Activated CD8-positive, alpha-beta T cell treated with anti-CD3 and anti-CD28 coated beads for 36 hours (primary cell): ENCODE measurements at regions not wholly inside any gene's neighbourhood (a gene's known extent, or its start where the extent isn't known, plus 50 kb on each side); places are given as distances from the start of the nearest gene placed in this dataset.

Experiments used
- ATAC-seq: fragments of 200-7000 bp; cut with Tn5 transposase; one replicate; pipeline ENCODE4 v1.10.0; 2021; ENCODE audit warnings: mild to moderate bottlenecking, moderate library complexity
- CTCF ChIA-PET: fragments of 350-600 bp; sonication (Branson Sonifier 250); formaldehyde crosslinking; loops from one replicate; lab custom pipeline; 2021; ENCODE audit warnings: antibody characterized with exemption; lab: Charles Lee
- POLR2A ChIA-PET: fragments of 350-600 bp; sonication (Branson Sonifier 250); formaldehyde crosslinking; loops from one replicate; lab custom pipeline; 2021; ENCODE audit warnings: antibody characterized with exemption; lab: Charles Lee
- DNase-seq: peaks from one replicate; pipeline ENCODE4 v3.0.0-alpha.2; 2020
- H3K27ac Mint-ChIP-seq: one replicate; pipeline ENCODE4 v1.8.0; 2021; ENCODE audit warnings: mild to moderate bottlenecking, mixed read lengths
- H3K27me3 Mint-ChIP-seq: one replicate; pipeline ENCODE4 v1.8.0; 2021; ENCODE audit warnings: mixed read lengths
- H3K36me3 Mint-ChIP-seq: one replicate; pipeline ENCODE4 v1.8.0; 2021; ENCODE audit warnings: low read depth, mixed read lengths
- H3K4me1 Mint-ChIP-seq: one replicate; pipeline ENCODE4 v1.8.0; 2021; ENCODE audit warnings: low read depth, mixed read lengths
- H3K4me3 Mint-ChIP-seq: one replicate; pipeline ENCODE4 v1.8.0; 2021; ENCODE audit warnings: mild to moderate bottlenecking, moderate library complexity, mixed read lengths
- H3K9me3 Mint-ChIP-seq: one replicate; pipeline ENCODE4 v1.8.0; 2021; ENCODE audit warnings: mixed read lengths
- CTCF ChIP-seq: fragments of 200-600 bp; IDR thresholded peaks from one replicate; pipeline ENCODE4 v1.8.0; 2022; ENCODE audit warnings: antibody characterized with exemption, mild to moderate bottlenecking
- intact Hi-C: fragments of 100-400 bp; cut with micrococcal nuclease; formaldehyde crosslinking; loops from one replicate; pipeline ENCODE4 v1.10.0; 2022

DNA sequence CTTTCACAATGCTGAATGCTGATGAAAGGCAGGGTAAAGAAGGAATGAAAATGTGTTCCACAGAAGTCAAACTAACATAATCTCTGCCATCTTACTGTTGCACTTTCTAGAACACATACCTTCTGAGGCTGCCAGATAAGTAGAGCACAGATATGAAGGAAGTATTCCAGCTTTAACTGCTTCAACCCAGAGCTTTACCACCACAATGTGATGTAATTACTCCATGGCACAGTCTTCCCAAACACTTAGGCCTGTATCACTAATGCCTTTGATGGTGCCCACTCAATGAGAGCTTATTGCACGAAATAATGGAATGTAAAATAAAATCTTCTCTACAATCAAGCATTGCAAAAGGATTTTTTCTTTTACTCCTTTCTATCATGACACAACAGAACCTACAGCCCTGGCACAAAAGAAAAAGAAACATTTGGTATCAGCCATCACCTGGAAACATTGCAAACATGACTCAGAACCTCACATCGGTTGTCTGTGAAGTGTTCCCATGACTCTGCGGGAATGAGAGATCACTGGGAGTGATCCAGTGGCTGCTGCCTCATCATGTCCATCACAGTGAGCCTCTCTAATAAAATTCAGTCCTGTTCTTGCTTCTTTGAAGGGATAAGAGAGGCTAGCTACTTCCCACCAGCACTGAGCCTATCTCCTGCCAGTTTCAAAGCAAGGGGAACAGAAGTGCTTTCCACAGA lies 385.8 kb downstream of the EFNA5 start:
- Mint-ChIP-seq H3K9me3 (peaks cover 2% of the 10 kb centered on the region), H3K4me3 (no peak overlapping the region), H3K27me3 (peaks cover 2% of the 10 kb centered on the region), H3K36me3 (no peaks in the 10 kb centered on the region), H3K27ac (no peak overlapping the region), H3K4me1 (peaks cover 5% of the 10 kb centered on the region)
- ChIA-PET POLR2A (no interaction called here), CTCF (interaction anchor here (1.3 kb wide), 1 partner anchor 287 kb away, joined by 4 read pairs; no protein-coding TSS in a partner anchor)
- no peak for TF ChIP-seq CTCF
- ATAC-seq (no peak), DNase-seq (no peak)
- intact Hi-C loops = no loop called here

GRCh38 chr5:107282061-107282460 lies 388.7 kb downstream of the EFNA5 start:
- intact Hi-C loops = no loop called here
- no peak for TF ChIP-seq CTCF
- Mint-ChIP-seq H3K27ac (no peak overlapping the region), H3K4me3 (no peak overlapping the region), H3K9me3 (no peaks in the 10 kb centered on the region), H3K4me1 (no peaks in the 10 kb centered on the region), H3K36me3 (no peaks in the 10 kb centered on the region), H3K27me3 (no peaks in the 10 kb centered on the region)
- ChIA-PET POLR2A (no interaction called here), CTCF (no interaction called here)
- ATAC-seq (no peak), DNase-seq (no peak)

DNA sequence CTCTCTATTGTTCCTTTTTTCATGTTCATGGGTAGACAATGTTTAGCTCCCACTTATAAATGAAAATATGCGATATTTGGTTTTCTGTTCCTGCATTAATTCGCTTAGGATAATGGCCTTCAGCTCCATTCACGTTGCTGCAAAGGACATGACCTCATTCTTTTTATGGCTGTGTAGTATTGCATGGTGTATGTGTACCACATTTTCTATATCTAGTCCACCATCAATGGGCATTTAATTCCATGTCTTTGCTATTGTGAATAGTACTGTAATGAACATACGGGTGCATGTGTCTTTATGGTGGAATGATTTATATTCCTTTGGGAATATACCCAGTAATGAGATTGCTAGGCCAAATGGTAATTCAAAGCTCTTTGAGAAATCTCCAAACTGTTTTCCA lies 392.0 kb downstream of the EFNA5 start:
- Mint-ChIP-seq H3K4me1 (no peaks in the 10 kb centered on the region), H3K27ac (no peak overlapping the region), H3K4me3 (no peak overlapping the region), H3K36me3 (no peaks in the 10 kb centered on the region), H3K27me3 (no peaks in the 10 kb centered on the region), H3K9me3 (no peaks in the 10 kb centered on the region)
- ATAC-seq = no peak
- no peak for TF ChIP-seq CTCF
- POLR2A ChIA-PET = no interaction called here
- intact Hi-C loops = no loop called here
- CTCF ChIA-PET = no interaction called here
- no peak for DNase-seq

GRCh38 chr5:107277485-107278125 lies 393.1 kb downstream of the EFNA5 start:
- Mint-ChIP-seq H3K4me1 (no peaks in the 10 kb centered on the region), H3K9me3 (no peaks in the 10 kb centered on the region), H3K27me3 (no peaks in the 10 kb centered on the region), H3K36me3 (no peaks in the 10 kb centered on the region), H3K27ac (no peak overlapping the region), H3K4me3 (no peak overlapping the region)
- POLR2A ChIA-PET = interaction anchor here (0.6 kb wide), 1 partner anchor 416 kb away, joined by 3 read pairs; no protein-coding TSS in a partner anchor
- no peak for TF ChIP-seq CTCF
- intact Hi-C loops = no loop called here
- no peak for DNase-seq
- no peak for ATAC-seq
- CTCF ChIA-PET = no interaction called here

- Mint-ChIP-seq H3K4me1 (no peaks in the 10 kb centered on the region), H3K36me3 (no peaks in the 10 kb centered on the region), H3K27ac (no peak overlapping the region), H3K4me3 (no peak overlapping the region), H3K9me3 (no peaks in the 10 kb centered on the region), H3K27me3 (no peaks in the 10 kb centered on the region)
- DNase-seq (no peak), ATAC-seq (no peak)
- intact Hi-C loops = no loop called here
- CTCF ChIA-PET = no interaction called here
- no peak for TF ChIP-seq CTCF
- POLR2A ChIA-PET = no interaction called here
Measured at GRCh38 chr5:107275333-107275732, 395.4 kb downstream of the EFNA5 start.
